RWPE1 (cell line): ENCODE measurements at regions not wholly inside any gene's neighbourhood (a gene's known extent, or its start where the extent isn't known, plus 50 kb on each side); places are given as distances from the start of the nearest gene placed in this dataset.

Source experiments
- CTCF ChIA-PET: fragments of 350-600 bp; sonication (Branson Sonifier 250); formaldehyde crosslinking; extraction: SDS; loops from one replicate; lab custom pipeline; 2021; lab: Yijun Ruan, JAX
- POLR2A ChIA-PET: fragments of 400-600 bp; formaldehyde crosslinking; extraction: SDS; loops from one replicate; lab custom pipeline; 2020; ENCODE audit warnings: antibody characterized with exemption; ENCODE audit not compliant: low non-redundant PET; lab: Yijun Ruan, JAX
- DNase-seq: peaks from one replicate; pipeline ENCODE4 v3.0.0; 2012; ENCODE audit warnings: low spot score
- H3K27ac ChIP-seq: fragments of 450-650 bp; 2 replicates; pipeline ENCODE4 v1.5.1; 2017
- TF ChIP-seq, protein P1 (sequence below): fragments of 450-650 bp; conservative IDR thresholded peaks from 2 replicates; pipeline ENCODE4 v1.5.1; 2017; ENCODE audit warnings: low read depth, mild to moderate bottlenecking

- DNase-seq: no peak
- TF ChIP-seq, protein P1, sequence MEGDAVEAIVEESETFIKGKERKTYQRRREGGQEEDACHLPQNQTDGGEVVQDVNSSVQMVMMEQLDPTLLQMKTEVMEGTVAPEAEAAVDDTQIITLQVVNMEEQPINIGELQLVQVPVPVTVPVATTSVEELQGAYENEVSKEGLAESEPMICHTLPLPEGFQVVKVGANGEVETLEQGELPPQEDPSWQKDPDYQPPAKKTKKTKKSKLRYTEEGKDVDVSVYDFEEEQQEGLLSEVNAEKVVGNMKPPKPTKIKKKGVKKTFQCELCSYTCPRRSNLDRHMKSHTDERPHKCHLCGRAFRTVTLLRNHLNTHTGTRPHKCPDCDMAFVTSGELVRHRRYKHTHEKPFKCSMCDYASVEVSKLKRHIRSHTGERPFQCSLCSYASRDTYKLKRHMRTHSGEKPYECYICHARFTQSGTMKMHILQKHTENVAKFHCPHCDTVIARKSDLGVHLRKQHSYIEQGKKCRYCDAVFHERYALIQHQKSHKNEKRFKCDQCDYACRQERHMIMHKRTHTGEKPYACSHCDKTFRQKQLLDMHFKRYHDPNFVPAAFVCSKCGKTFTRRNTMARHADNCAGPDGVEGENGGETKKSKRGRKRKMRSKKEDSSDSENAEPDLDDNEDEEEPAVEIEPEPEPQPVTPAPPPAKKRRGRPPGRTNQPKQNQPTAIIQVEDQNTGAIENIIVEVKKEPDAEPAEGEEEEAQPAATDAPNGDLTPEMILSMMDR: no peak
- ChIA-PET CTCF (interaction anchor here (0.6 kb wide), 1 partner anchor 79 kb away, joined by 4 read pairs; no protein-coding TSS in a partner anchor), POLR2A (no interaction called here)
- no peak overlapping the region for H3K27ac ChIP-seq
These were observed 181.6 kb downstream of the KTN1 start for GRCh38 chr14:55761651-55762050.

DNA sequence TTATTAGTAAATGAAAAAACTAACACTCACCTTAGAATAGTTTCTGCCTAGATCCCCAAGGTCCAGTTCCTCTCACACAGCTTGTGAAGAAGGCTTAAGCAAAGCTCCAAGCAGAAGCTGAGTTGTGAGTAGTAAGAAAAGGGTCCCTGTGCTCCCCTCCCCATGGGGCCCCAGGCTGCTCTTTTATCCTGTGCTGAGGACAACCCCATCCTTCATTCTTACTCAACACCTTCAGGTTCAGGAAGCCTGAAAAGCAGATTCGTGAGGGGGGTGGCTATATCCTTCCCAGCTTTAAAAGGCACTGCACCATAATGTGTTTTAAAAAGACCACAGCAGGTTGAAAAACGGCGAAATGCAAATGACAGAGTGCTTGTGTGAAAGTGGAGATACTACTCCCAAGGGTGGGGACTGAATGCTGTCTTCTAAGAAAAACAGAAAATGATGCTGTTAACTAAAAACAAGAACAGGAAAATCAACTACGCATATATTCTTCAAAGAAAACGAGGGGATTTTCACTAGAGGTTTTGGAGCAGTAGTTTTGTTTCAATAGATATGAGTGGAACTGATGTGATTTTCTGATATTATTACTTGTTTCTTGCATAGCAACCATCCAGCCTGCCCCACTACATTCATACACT is 182.7 kb downstream of the KTN1 start:
- ChIA-PET POLR2A (no interaction called here), CTCF (no interaction called here)
- TF ChIP-seq, protein P1: no peak
- no peak for DNase-seq
- no peak overlapping the region for H3K27ac ChIP-seq

GRCh38 chr14:55764784-55765183 is 184.8 kb downstream of the KTN1 start:
- no peak for DNase-seq
- TF ChIP-seq, protein P1: no peak
- ChIA-PET CTCF (interaction anchor here (0.6 kb wide), 1 partner anchor 561 kb away, joined by 4 read pairs; no protein-coding TSS in a partner anchor), POLR2A (no interaction called here)
- H3K27ac ChIP-seq: no peak overlapping the region

GRCh38 chr14:55766071-55766470 is 186.1 kb downstream of the KTN1 start:
- DNase-seq: no peak
- no peak overlapping the region for H3K27ac ChIP-seq
- CTCF ChIA-PET: no interaction called here
- TF ChIP-seq, protein P1: no peak
- POLR2A ChIA-PET: no interaction called here

DNA sequence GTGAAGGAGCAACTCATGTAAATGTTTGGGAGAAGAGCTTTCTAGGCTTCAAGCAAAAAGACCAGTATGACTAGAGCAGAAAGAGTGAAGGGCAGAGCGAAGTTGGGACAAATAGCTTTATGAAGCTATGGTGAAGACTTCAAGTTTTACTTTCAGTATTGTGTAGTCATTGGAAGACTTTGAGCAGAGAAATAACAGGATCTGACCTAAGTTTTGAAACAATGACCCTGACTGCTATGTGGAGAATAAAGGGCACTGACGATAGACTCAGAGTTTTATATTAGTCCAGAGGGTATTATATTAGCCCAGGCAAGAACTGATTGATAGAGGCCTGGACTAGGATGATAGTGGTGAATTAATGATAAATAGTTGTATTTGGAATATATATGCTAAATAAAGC is 187.3 kb downstream of the KTN1 start:
- H3K27ac ChIP-seq: no peak overlapping the region
- ChIA-PET CTCF (interaction anchor here (0.6 kb wide), 1 partner anchor 34 kb away, joined by 6 read pairs; no protein-coding TSS in a partner anchor), POLR2A (no interaction called here)
- TF ChIP-seq, protein P1: no peak
- DNase-seq: no peak

DNA sequence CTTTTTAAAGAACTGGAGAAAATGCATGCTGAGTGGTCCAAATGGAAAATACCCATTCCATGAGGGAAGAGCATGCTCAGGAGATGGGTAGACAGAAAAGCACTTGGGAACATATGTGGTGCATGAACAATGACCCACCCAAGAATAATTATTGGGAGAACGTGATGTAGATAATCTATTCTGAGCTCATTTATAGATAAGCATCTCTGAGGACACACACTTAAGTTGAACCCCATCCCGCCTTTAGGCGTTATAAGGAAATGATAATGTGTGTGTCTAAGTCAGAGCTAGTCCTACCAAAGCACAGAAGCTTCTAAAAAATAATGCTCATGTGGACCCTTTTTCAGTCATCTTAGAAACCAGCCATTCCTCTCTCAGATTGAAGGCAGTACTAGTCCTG is 189.9 kb downstream of the KTN1 start:
- CTCF ChIA-PET: interaction anchor here (0.7 kb wide), 1 partner anchor 83 kb away, joined by 4 read pairs; no protein-coding TSS in a partner anchor
- POLR2A ChIA-PET: no interaction called here

More for the DNA sequence above, 189.9 kb downstream of the KTN1 start:
- TF ChIP-seq, protein P1: no peak
- no peak for DNase-seq
- no peak overlapping the region for H3K27ac ChIP-seq
